Type B pancreatic cell (in vitro differentiated cells): ENCODE measurements at regions not wholly inside any gene's neighbourhood (a gene's known extent, or its start where the extent isn't known, plus 50 kb on each side); places are given as distances from the start of the nearest gene placed in this dataset.

ENCODE experiments used
- DNase-seq: peaks from one replicate; pipeline ENCODE4 v3.0.0; 2021; ENCODE audit warnings: mixed read lengths; ENCODE audit not compliant: unreplicated experiment; ENCODE audit errors: extremely low spot score
- H3K27ac Mint-ChIP-seq: 2 replicates; pipeline ENCODE4 v1.8.0; 2021; ENCODE audit warnings: mild to moderate bottlenecking, mixed read lengths
- H3K27me3 Mint-ChIP-seq: 2 replicates; pipeline ENCODE4 v1.8.0; 2021; ENCODE audit warnings: mixed read lengths
- H3K36me3 Mint-ChIP-seq: 2 replicates; pipeline ENCODE4 v1.8.0; 2021; ENCODE audit warnings: mixed read lengths
- H3K4me1 Mint-ChIP-seq: one replicate; pipeline ENCODE4 v1.8.0; 2021; ENCODE audit warnings: mixed read lengths; ENCODE audit not compliant: unreplicated experiment
- H3K4me3 Mint-ChIP-seq: 2 replicates; pipeline ENCODE4 v1.8.0; 2021; ENCODE audit warnings: mild to moderate bottlenecking, mixed read lengths
- H3K9me3 Mint-ChIP-seq: 2 replicates; pipeline ENCODE4 v1.8.0; 2021; ENCODE audit warnings: mixed read lengths
- CTCF ChIP-seq: fragments of 200-600 bp; sonication (generic); conservative IDR thresholded peaks from 2 replicates; pipeline ENCODE4 v1.5.0; 2021; ENCODE audit warnings: antibody characterized with exemption, mild to moderate bottlenecking

DNA sequence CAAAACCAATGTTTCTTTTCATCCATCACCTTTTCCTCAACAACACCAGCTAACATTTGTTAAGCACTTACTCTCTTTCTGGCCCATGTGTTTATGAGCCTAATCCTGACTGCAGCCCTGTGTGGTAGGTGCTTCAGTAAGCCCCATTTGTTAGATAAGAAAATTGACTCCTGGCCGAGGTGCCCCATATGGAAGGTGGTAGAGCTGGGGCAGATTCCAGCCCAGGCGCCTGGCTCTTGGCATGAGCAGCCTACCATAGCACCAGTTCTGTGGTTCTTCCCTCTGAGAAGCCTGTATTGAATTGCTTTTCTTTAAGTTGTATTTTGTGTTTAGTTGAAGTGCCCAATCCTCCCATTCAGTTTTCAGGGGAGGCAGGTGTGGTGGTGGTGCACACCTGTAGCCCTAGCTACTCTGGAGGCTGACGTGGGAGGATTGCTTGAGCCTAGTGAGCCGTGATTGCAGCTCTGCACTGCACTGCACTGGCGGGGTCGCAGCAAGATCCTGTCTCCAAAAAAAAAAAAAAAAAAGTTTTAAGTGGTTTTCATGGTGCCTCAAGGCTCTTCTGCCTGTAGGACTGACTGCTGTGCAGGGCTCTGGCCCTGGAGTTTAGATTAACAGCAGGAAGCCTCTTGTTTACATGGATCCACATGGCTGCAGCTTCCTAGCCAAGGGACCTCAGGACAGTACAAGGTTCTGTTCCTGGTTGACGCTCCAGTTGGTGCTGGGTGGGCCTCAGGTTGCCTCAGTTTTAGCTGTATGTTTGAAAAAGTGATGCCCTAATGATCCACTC is 125.9 kb downstream of the MRPS6 start:
- Mint-ChIP-seq H3K4me1 (peaks cover 36% of the 10 kb centered on the region), H3K9me3 (no peaks in the 10 kb centered on the region), H3K27me3 (no peaks in the 10 kb centered on the region), H3K27ac (no peak overlapping the region), H3K36me3 (no peaks in the 10 kb centered on the region), H3K4me3 (no peak overlapping the region)
- no peak for TF ChIP-seq CTCF
- DNase-seq, result no peak

DNA sequence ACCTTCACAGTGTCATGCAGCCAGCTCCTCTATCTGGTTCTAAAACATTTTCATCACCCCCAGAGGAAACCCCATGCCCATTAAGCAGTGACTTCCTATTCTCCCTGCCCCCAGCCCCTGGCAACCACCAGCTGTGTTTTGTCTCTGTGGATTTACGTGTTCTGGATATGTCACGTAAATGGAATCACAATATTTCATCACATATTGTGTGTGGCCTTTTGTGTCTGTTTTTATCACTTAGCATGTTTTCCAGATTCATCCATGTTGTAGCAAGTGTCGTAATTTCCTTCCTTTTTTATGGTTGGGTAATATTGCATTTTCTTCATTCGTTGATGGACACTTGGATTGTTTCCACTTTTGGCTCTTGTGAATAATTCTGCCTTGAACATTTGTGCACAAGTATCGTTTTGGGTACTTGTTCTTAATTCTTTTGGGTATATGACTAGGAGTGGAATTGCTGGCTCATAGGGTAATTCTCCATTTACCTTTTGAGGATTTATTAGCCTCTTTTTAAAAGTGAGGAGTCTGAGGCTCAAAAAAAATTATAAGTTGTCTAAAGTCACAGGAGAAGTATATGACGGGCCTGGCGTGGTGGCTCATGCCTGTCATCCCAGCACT is 127.0 kb downstream of the MRPS6 start:
- no peaks in the 10 kb centered on the region for H3K36me3 Mint-ChIP-seq
- no peak overlapping the region for H3K27ac Mint-ChIP-seq
- no peak for TF ChIP-seq CTCF
- no peak for DNase-seq
- no peaks in the 10 kb centered on the region for H3K27me3 Mint-ChIP-seq
- H3K4me3 Mint-ChIP-seq, result peak overlapping the region; percentile 8
- peaks cover 37% of the 10 kb centered on the region for H3K4me1 Mint-ChIP-seq
- H3K9me3 Mint-ChIP-seq, result no peaks in the 10 kb centered on the region

GRCh38 chr21:34201001-34201400 is 127.6 kb downstream of the MRPS6 start:
- DNase-seq, result no peak
- TF ChIP-seq CTCF, result no peak
- no peaks in the 10 kb centered on the region for H3K36me3 Mint-ChIP-seq
- peaks cover 41% of the 10 kb centered on the region for H3K4me1 Mint-ChIP-seq
- H3K4me3 Mint-ChIP-seq, result peak overlapping the region; percentile 88
- H3K9me3 Mint-ChIP-seq, result no peaks in the 10 kb centered on the region
- H3K27ac Mint-ChIP-seq, result peak overlapping the region; percentile 88
- H3K27me3 Mint-ChIP-seq, result no peaks in the 10 kb centered on the region

GRCh38 chr21:34201481-34201858 is 128.1 kb downstream of the MRPS6 start:
- Mint-ChIP-seq H3K9me3 (no peaks in the 10 kb centered on the region), H3K36me3 (no peaks in the 10 kb centered on the region), H3K4me3 (peak overlapping the region; percentile 88), H3K27me3 (no peaks in the 10 kb centered on the region), H3K27ac (peak overlapping the region; percentile 88), H3K4me1 (peaks cover 45% of the 10 kb centered on the region)
- DNase-seq, result no peak
- no peak for TF ChIP-seq CTCF

DNA sequence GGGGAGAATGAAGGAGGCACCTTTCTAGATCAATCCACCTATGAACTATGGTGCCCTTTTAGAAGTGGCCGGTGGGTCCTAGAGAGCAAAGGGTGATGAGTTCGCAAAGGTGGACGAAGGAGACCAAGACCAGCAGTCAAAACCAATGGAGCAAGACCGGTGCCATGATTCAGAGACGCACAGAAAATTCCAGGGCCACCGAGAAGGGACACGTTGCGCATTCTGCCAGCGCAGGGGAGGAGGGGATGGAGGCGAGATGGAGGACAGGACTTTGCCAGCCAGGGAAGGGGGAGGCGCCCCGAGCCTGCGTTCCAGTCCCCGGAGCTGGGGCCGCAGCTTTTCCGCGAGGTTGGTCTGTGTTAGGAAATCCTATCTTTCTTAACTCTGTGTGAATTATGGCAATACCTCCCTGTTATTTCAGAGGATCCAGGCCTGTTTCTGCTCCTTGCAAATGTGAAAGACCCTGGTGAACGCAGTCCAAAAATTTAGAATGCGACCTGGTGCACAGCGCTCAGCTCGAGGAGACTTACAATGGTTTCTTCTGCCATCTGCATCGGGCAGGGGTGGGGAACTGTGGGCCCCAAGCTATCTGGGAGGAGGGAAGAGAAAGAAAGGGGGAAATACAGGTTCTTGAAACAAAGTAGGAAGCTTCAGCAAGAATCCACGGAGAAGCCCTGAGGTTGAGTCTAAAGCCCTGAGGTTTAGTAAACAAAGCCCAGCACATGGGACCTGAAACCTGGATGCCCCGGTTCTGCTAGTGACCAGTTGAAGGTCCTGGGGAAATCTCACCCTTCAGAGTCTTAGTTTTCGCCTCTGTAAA is 129.4 kb downstream of the MRPS6 start:
- peak overlapping the region; percentile 76 for H3K27ac Mint-ChIP-seq
- peaks cover 48% of the 10 kb centered on the region for H3K4me1 Mint-ChIP-seq

More for the DNA sequence above, 129.4 kb downstream of the MRPS6 start:
- Mint-ChIP-seq H3K4me3 (peak overlapping the region; percentile 88), H3K36me3 (no peaks in the 10 kb centered on the region), H3K27me3 (no peaks in the 10 kb centered on the region), H3K9me3 (no peaks in the 10 kb centered on the region)
- no peak for DNase-seq
- no peak for TF ChIP-seq CTCF
